Neural crest cell (in vitro differentiated cells): ENCODE measurements at regions not wholly inside any gene's neighbourhood (a gene's known extent, or its start where the extent isn't known, plus 50 kb on each side); places are given as distances from the start of the nearest gene placed in this dataset.
A peak's percentile ranks its signal among the peaks of the same experiment; 100 is the strongest.

Source experiments
- DNase-seq: peaks from one replicate; pipeline ENCODE4 v3.0.0; 2021; ENCODE audit warnings: low read depth, mixed read lengths, low spot score
- H3K27ac Mint-ChIP-seq: one replicate; pipeline ENCODE4 v1.8.0; 2021; ENCODE audit warnings: mild to moderate bottlenecking, mixed read lengths; ENCODE audit not compliant: unreplicated experiment
- H3K27me3 Mint-ChIP-seq: 2 replicates; pipeline ENCODE4 v1.8.0; 2021; ENCODE audit warnings: low read depth, mild to moderate bottlenecking, mixed read lengths
- H3K36me3 Mint-ChIP-seq: 2 replicates; pipeline ENCODE4 v1.8.0; 2021; ENCODE audit warnings: low read depth, mild to moderate bottlenecking, mixed read lengths
- H3K4me1 Mint-ChIP-seq: 2 replicates; pipeline ENCODE4 v1.8.0; 2021; ENCODE audit warnings: mixed read lengths
- H3K4me3 Mint-ChIP-seq: one replicate; pipeline ENCODE4 v1.8.0; 2021; ENCODE audit warnings: mild to moderate bottlenecking, mixed read lengths
- H3K9me3 Mint-ChIP-seq: 2 replicates; pipeline ENCODE4 v1.8.0; 2021; ENCODE audit warnings: mixed read lengths
- TF ChIP-seq, protein P1 (sequence below): fragments of 200-600 bp; sonication (generic); conservative IDR thresholded peaks from 2 replicates; pipeline ENCODE4 v1.5.0; 2021; ENCODE audit warnings: antibody characterized with exemption, mild to moderate bottlenecking

- TF ChIP-seq, protein P1, sequence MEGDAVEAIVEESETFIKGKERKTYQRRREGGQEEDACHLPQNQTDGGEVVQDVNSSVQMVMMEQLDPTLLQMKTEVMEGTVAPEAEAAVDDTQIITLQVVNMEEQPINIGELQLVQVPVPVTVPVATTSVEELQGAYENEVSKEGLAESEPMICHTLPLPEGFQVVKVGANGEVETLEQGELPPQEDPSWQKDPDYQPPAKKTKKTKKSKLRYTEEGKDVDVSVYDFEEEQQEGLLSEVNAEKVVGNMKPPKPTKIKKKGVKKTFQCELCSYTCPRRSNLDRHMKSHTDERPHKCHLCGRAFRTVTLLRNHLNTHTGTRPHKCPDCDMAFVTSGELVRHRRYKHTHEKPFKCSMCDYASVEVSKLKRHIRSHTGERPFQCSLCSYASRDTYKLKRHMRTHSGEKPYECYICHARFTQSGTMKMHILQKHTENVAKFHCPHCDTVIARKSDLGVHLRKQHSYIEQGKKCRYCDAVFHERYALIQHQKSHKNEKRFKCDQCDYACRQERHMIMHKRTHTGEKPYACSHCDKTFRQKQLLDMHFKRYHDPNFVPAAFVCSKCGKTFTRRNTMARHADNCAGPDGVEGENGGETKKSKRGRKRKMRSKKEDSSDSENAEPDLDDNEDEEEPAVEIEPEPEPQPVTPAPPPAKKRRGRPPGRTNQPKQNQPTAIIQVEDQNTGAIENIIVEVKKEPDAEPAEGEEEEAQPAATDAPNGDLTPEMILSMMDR, result no peak
- Mint-ChIP-seq H3K27me3 (peaks cover 2% of the 10 kb centered on the region), H3K9me3 (peaks cover 2% of the 10 kb centered on the region), H3K4me3 (no peak overlapping the region), H3K36me3 (no peaks in the 10 kb centered on the region), H3K27ac (no peak overlapping the region), H3K4me1 (peaks cover 3% of the 10 kb centered on the region)
- DNase-seq, result no peak
Observed at GRCh38 chr17:73840829-73841228, 196.6 kb upstream of the SDK2 start.

GRCh38 chr17:73841431-73842060 lies 197.3 kb upstream of the SDK2 start:
- DNase-seq, result no peak
- Mint-ChIP-seq H3K27ac (no peak overlapping the region), H3K27me3 (peaks cover 2% of the 10 kb centered on the region), H3K36me3 (no peaks in the 10 kb centered on the region), H3K9me3 (peaks cover 2% of the 10 kb centered on the region), H3K4me3 (no peak overlapping the region), H3K4me1 (no peaks in the 10 kb centered on the region)
- TF ChIP-seq, protein P1, result peak; percentile 31

DNA sequence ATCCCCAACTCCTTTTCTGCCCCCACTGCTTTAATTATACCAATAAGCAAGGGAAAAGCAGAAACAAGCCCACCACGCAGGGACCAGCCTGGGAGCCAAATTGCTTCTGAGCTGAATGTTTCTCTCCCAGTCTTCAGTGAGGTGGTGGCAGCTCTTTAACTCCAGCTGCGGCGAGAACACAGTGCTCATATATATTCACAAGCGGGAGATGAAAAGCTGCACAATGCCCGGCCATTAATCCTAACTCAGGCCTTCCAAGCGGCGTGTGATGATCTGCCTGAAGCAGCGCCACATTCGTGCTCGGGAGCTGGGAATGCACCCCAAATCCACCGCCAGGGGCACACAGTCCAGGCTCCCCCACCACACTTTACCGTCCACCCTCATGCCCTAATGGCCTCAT lies 203.7 kb upstream of the SDK2 start:
- Mint-ChIP-seq H3K4me1 (peaks cover 17% of the 10 kb centered on the region), H3K9me3 (no peaks in the 10 kb centered on the region), H3K27me3 (no peaks in the 10 kb centered on the region), H3K4me3 (no peak overlapping the region), H3K27ac (no peak overlapping the region), H3K36me3 (no peaks in the 10 kb centered on the region)
- DNase-seq, result no peak
- TF ChIP-seq, protein P1, result no peak

- Mint-ChIP-seq H3K27ac (no peak overlapping the region), H3K9me3 (peaks cover 4% of the 10 kb centered on the region), H3K36me3 (no peaks in the 10 kb centered on the region), H3K4me1 (peaks cover 17% of the 10 kb centered on the region), H3K4me3 (no peak overlapping the region), H3K27me3 (no peaks in the 10 kb centered on the region)
- TF ChIP-seq, protein P1, result no peak
- no peak for DNase-seq
Observed at GRCh38 chr17:73850426-73850825, 206.2 kb upstream of the SDK2 start.

DNA sequence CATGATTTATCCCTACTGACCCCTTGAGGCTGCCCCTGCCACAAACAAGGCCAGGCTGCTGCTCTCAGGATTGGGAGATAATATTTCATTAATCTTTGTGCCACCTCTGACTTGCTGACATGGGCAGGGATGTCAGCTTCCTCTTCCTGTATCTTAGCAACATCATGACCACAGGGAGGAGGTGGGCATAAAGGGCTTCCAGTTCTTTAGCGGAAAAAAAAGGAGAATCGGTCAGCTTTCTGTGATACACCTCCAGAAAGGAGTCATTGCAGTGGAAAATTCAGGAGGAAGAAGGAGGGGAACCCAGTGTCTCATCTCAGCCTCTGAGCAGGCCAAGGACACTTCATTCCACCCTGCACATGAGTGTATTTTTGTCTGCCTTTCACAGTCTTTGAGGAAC lies 206.8 kb upstream of the SDK2 start:
- no peaks in the 10 kb centered on the region for H3K36me3 Mint-ChIP-seq
- H3K27me3 Mint-ChIP-seq, result no peaks in the 10 kb centered on the region
- H3K4me1 Mint-ChIP-seq, result peaks cover 17% of the 10 kb centered on the region
- DNase-seq, result no peak
- no peak overlapping the region for H3K27ac Mint-ChIP-seq
- H3K4me3 Mint-ChIP-seq, result no peak overlapping the region
- peaks cover 4% of the 10 kb centered on the region for H3K9me3 Mint-ChIP-seq
- TF ChIP-seq, protein P1, result no peak

DNA sequence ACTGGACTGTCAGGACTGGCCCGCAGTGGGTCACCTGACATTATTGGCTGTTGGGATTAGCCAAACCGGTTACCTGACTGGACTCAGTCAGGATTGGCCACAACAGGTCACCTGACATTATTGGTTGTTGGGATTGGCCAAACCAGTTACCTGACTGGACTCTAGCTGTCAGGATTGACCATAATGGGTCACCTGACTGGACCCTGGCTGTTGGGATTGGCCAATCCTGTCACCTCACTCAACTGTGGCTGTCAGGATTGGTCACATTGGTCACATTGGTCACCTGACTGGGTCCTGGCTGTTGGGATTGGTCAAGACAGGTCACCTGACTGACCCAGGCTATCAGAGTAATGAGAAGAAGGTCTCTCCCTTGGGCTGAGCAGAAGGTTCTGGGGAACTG lies 207.7 kb upstream of the SDK2 start:
- TF ChIP-seq, protein P1, result no peak
- DNase-seq, result no peak
- H3K27me3 Mint-ChIP-seq, result no peaks in the 10 kb centered on the region
- H3K9me3 Mint-ChIP-seq, result peaks cover 4% of the 10 kb centered on the region
- H3K4me1 Mint-ChIP-seq, result peaks cover 17% of the 10 kb centered on the region
- no peak overlapping the region for H3K27ac Mint-ChIP-seq
- no peak overlapping the region for H3K4me3 Mint-ChIP-seq
- no peaks in the 10 kb centered on the region for H3K36me3 Mint-ChIP-seq
